ENCODE measurements at regions not wholly inside any gene's neighbourhood (a gene's known extent, or its start where the extent isn't known, plus 50 kb on each side); places are given as distances from the start of the nearest gene placed in this dataset.

DNA sequence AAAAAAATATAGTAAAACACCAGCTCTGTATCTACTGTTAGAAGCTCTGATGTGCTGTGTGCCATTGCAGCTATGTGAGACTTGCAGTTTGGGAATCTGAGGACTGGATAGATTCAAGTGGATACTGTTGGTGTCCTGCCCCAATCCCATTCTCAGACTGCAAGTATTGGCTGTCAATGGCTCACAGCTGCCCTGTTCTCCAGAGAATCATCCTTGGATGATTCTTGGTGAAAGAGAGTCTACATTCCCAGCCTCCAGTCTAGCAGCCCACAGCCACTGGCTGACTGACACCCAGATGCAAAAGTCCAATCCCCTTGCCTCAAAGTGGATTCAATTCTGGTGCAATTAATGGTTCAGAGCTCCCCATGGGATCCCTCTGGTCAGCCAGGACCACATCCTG is 206.1 kb upstream of the MTNR1B start:
- TF ChIP-seq, protein P1, sequence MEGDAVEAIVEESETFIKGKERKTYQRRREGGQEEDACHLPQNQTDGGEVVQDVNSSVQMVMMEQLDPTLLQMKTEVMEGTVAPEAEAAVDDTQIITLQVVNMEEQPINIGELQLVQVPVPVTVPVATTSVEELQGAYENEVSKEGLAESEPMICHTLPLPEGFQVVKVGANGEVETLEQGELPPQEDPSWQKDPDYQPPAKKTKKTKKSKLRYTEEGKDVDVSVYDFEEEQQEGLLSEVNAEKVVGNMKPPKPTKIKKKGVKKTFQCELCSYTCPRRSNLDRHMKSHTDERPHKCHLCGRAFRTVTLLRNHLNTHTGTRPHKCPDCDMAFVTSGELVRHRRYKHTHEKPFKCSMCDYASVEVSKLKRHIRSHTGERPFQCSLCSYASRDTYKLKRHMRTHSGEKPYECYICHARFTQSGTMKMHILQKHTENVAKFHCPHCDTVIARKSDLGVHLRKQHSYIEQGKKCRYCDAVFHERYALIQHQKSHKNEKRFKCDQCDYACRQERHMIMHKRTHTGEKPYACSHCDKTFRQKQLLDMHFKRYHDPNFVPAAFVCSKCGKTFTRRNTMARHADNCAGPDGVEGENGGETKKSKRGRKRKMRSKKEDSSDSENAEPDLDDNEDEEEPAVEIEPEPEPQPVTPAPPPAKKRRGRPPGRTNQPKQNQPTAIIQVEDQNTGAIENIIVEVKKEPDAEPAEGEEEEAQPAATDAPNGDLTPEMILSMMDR (IDR thresholded peaks at IDR 0.05; ENCODE audit: low read depth, low read length, missing control alignments): no peak
- DNase-seq (ENCODE audit: low read depth): no peak
- H3K4me3 ChIP-seq (ENCODE audit: low read depth, low read length): no peak overlapping the region

DNA sequence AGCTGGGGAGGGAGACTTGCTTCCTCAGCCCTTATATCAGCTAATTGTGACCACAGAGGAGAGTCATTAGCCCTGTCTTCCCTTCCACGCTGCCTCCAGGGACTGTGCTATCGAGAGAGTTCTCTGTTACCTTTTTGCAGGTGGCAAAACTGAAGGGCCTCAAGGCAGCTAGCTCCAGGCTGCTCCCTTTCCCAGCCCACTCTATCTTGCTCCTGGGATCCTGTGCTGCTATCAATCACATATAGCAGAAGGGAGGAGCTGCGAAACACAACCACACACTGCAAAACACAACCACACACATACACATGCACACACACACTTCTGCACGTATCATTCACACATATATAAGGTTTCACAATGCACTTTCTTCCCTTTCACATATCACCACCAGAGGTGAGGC is 205.3 kb upstream of the MTNR1B start:
- TF ChIP-seq, protein P1 (IDR thresholded peaks at IDR 0.05; ENCODE audit: low read depth, low read length, missing control alignments): no peak
- H3K4me3 ChIP-seq (ENCODE audit: low read depth, low read length): no peak overlapping the region
- DNase-seq (ENCODE audit: low read depth): no peak

DNA sequence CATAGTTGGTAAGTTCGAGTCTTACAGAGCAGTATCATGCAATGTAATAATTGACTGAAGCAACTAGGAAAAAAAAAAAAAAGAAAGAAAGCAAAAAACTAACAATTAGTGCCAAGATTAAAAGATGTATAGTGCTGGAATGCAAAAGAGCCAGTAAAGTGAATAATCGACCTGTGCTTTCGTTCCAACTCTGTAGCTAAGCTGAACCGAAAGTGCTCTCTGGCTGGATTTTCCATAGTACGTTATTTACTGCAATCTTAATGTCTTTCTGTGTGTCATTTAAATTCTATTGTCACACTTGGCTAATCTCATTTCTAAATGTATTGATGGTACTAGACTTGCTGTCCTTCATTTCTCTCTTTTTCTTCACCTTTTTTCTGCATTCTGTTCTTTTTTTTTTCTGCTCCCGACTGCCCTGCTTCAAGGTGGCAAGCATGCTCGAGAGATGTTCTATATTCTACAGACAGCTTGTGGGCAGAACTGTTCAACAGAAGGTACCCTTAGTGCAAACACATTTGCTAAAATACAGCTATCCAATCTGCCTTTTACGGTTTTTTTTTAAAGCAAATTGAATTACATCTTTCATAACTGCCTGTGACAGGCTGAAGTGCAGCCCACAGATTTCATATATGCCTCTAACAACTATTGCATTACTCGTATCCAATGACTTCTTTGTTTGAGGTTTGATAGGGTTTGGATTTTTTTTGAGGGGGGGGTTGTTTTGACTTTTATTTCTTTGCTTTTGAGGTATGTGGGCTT is 204.2 kb upstream of the MTNR1B start:
- no peak overlapping the region for H3K4me3 ChIP-seq (ENCODE audit: low read depth, low read length)
- TF ChIP-seq, protein P1 (IDR thresholded peaks at IDR 0.05; ENCODE audit: low read depth, low read length, missing control alignments): no peak
- DNase-seq (ENCODE audit: low read depth): no peak

DNA sequence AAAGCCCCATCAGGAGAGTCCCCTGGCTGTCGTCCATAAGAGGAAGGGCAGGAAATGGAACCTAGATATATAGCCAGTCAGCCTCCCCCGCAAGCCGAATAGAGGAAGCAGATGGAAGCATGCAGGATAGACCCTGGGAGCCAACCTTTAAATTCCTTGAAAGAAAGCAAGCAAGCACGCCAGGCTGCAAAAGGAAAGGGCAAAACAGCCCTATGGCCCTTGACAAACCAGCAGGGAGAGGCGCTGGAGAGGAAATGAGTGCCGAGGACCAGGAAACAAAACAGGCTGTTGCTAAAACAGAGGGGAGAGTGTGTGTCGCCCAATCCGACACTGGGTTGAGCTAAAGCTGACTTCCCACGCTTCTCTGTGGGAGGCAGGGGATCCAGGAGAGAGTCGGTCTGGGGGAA is 203.5 kb upstream of the MTNR1B start:
- DNase-seq (ENCODE audit: low read depth): no peak
- TF ChIP-seq, protein P1 (IDR thresholded peaks at IDR 0.05; ENCODE audit: low read depth, low read length, missing control alignments): no peak
- H3K4me3 ChIP-seq (ENCODE audit: low read depth, low read length): no peak overlapping the region; the same call in 1 of the 2 replicates

DNA sequence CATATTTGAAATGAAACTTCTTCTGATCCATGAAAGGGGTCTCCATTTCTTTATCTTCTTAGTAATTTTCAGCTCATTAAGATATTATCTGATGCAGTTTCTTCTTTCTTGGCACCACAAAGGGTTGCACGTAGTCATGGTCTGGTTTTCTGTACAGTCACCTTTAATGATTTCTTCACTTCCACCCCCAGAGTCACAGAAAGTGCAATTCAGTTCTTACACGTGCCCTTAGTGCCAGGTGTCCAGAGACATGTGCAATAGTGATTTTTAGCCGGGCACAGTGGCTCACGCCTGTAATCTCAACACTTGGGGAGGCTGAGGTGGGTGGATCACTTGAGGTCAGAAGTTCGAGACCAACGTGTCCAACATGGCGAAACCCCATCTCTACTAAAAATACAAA is 202.8 kb upstream of the MTNR1B start:
- TF ChIP-seq, protein P1 (IDR thresholded peaks at IDR 0.05; ENCODE audit: low read depth, low read length, missing control alignments): no peak
- DNase-seq (ENCODE audit: low read depth): no peak
- H3K4me3 ChIP-seq (ENCODE audit: low read depth, low read length): no peak overlapping the region

DNA sequence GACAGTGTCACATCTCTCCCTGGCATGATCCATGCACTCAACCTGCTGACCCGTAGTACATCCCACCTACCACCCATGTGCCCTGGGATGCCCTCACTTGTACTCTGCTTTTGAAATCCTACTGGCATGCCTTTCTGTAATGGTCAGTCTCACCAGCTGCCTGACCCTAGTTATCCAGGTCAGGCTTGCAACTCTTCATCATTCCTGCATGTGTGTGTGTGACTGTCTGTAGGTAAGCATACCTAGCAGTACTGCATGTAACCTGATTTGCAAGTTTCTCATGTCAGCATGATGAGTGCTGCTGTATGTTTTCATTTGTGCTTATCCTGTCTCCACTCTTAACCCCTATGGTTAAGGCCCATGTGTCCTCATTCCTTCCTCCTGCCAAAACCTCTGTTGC is 202.0 kb upstream of the MTNR1B start:
- no peak overlapping the region for H3K4me3 ChIP-seq (ENCODE audit: low read depth, low read length)
- no peak for DNase-seq (ENCODE audit: low read depth)
- TF ChIP-seq, protein P1 (IDR thresholded peaks at IDR 0.05; ENCODE audit: low read depth, low read length, missing control alignments): no peak

Data from GM12864 (cell line).